ENCODE measurements at regions not wholly inside any gene's neighbourhood (a gene's known extent, or its start where the extent isn't known, plus 50 kb on each side); places are given as distances from the start of the nearest gene placed in this dataset.

DNA sequence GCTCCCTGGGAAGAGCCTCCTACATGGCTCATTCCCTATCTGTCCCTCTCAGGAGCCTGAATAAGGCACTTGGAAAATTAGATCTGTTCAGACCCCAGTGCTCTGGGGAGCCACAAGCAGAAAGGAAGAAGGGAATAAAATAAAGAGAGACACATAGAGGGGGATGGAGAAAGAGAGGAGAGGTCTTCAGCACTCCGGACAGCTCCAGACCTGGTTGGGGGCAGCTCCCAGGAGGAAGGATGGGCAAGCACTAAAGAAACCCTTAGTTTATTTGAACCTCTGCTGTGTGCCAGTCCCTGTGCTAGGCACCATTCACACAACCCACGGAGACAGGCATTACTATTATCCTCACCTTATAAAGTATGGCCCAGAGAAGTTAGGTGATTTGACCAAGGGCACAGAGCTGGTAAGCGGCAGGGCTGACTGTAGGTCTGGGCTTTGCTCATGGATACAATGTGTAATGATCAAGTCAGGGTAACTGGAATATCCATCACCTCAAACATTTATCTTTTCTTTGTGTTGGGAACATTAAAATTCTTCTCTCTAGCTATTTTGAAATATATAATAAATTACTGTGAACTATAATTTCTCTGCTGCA lies 53.7 kb upstream of the LRRC32 start:
- WGBS, 2 donors, result 42 to 47% methylated on average over 3 of the region's 3 CpGs
- no peaks in the 10 kb centered on the region for H3K4me1 ChIP-seq (ENCODE audit: control insufficient read depth in 5 of 5, insufficient read depth in 5 of 5, low read length in 5 of 5)
- H3K27ac ChIP-seq (ENCODE audit: low read depth in 1 of 2, low read length in 1 of 2), result no peak overlapping the region
- ATAC-seq (ENCODE audit: insufficient read depth, low FRiP score), result no peak
- TF ChIP-seq, protein P1, sequence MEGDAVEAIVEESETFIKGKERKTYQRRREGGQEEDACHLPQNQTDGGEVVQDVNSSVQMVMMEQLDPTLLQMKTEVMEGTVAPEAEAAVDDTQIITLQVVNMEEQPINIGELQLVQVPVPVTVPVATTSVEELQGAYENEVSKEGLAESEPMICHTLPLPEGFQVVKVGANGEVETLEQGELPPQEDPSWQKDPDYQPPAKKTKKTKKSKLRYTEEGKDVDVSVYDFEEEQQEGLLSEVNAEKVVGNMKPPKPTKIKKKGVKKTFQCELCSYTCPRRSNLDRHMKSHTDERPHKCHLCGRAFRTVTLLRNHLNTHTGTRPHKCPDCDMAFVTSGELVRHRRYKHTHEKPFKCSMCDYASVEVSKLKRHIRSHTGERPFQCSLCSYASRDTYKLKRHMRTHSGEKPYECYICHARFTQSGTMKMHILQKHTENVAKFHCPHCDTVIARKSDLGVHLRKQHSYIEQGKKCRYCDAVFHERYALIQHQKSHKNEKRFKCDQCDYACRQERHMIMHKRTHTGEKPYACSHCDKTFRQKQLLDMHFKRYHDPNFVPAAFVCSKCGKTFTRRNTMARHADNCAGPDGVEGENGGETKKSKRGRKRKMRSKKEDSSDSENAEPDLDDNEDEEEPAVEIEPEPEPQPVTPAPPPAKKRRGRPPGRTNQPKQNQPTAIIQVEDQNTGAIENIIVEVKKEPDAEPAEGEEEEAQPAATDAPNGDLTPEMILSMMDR (IDR thresholded peaks at IDR 0.05; ENCODE audit: control extremely low read depth, extremely low read depth), result no peak
- DNase-seq, result peak; percentile 29 to 37 (median 34)
- no peaks in the 10 kb centered on the region for H3K9me3 ChIP-seq (ENCODE audit: control insufficient read depth in 4 of 4, insufficient read depth in 3 of 4, low read length in 3 of 4)
- no peaks in the 10 kb centered on the region for H3K27me3 ChIP-seq (ENCODE audit: control insufficient read depth in 3 of 3, insufficient read depth in 3 of 3, low read length in 2 of 3)
- H3K9ac ChIP-seq (ENCODE audit: insufficient read depth in 1 of 2, low read length in 2 of 2), result no peak overlapping the region
- no peaks in the 10 kb centered on the region for H3K36me3 ChIP-seq (ENCODE audit: control insufficient read depth in 4 of 4, insufficient read depth in 4 of 4, low read length in 4 of 4)
- no peak overlapping the region for H3K4me3 ChIP-seq

GRCh38 chr11:76728227-76728626 lies 54.9 kb upstream of the TSKU start:
- Histone ChIP-seq H3K36me3 (ENCODE audit: control insufficient read depth in 4 of 4, insufficient read depth in 4 of 4, low read length in 4 of 4) (no peaks in the 10 kb centered on the region), H3K9ac (ENCODE audit: insufficient read depth in 1 of 2, low read length in 2 of 2) (no peak overlapping the region), H3K4me3 (no peak overlapping the region), H3K9me3 (ENCODE audit: control insufficient read depth in 4 of 4, insufficient read depth in 3 of 4, low read length in 3 of 4) (no peaks in the 10 kb centered on the region), H3K4me1 (ENCODE audit: control insufficient read depth in 5 of 5, insufficient read depth in 5 of 5, low read length in 5 of 5) (no peaks in the 10 kb centered on the region), H3K27me3 (ENCODE audit: control insufficient read depth in 3 of 3, insufficient read depth in 3 of 3, low read length in 2 of 3) (no peaks in the 10 kb centered on the region), H3K27ac (ENCODE audit: low read depth in 1 of 2, low read length in 1 of 2) (no peak overlapping the region)
- ATAC-seq (ENCODE audit: insufficient read depth, low FRiP score) (no peak), DNase-seq (no peak)
- WGBS, 2 donors, result 91 to 93% methylated on average over 1 of the region's 1 CpG
- TF ChIP-seq, protein P1 (IDR thresholded peaks at IDR 0.05; ENCODE audit: control extremely low read depth, extremely low read depth), result no peak

DNA sequence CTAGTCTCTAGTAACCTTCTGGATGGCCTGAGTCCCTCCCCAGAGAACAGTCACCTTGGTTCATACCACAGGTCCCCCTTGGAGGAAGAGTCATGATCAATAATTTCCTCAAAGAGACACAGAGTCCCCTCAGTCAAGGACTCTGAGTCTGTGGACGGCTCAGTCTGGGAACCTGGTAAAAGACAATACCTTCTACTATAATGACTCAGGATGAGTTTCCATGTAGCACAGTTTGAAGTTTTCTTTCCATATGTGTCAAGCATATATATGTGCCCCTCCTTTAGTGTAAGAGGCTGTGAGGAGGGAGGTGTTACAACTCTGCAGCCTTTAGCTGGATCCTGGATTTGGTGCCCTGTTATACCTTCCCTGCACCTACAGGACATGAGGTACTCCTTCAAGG lies 54.4 kb upstream of the TSKU start:
- no peaks in the 10 kb centered on the region for H3K27me3 ChIP-seq (ENCODE audit: control insufficient read depth in 3 of 3, insufficient read depth in 3 of 3, low read length in 2 of 3)
- no peaks in the 10 kb centered on the region for H3K36me3 ChIP-seq (ENCODE audit: control insufficient read depth in 4 of 4, insufficient read depth in 4 of 4, low read length in 4 of 4)
- 86% methylated on average over 1 of the region's 1 CpG for WGBS, 2 donors
- ATAC-seq (ENCODE audit: insufficient read depth, low FRiP score) (no peak), DNase-seq (no peak)
- H3K9me3 ChIP-seq (ENCODE audit: control insufficient read depth in 4 of 4, insufficient read depth in 3 of 4, low read length in 3 of 4), result no peaks in the 10 kb centered on the region
- H3K27ac ChIP-seq (ENCODE audit: low read depth in 1 of 2, low read length in 1 of 2), result no peak overlapping the region
- TF ChIP-seq, protein P1 (IDR thresholded peaks at IDR 0.05; ENCODE audit: control extremely low read depth, extremely low read depth), result no peak
- no peak overlapping the region for H3K4me3 ChIP-seq
- H3K4me1 ChIP-seq (ENCODE audit: control insufficient read depth in 5 of 5, insufficient read depth in 5 of 5, low read length in 5 of 5), result no peaks in the 10 kb centered on the region
- no peak overlapping the region for H3K9ac ChIP-seq (ENCODE audit: insufficient read depth in 1 of 2, low read length in 2 of 2)

DNA sequence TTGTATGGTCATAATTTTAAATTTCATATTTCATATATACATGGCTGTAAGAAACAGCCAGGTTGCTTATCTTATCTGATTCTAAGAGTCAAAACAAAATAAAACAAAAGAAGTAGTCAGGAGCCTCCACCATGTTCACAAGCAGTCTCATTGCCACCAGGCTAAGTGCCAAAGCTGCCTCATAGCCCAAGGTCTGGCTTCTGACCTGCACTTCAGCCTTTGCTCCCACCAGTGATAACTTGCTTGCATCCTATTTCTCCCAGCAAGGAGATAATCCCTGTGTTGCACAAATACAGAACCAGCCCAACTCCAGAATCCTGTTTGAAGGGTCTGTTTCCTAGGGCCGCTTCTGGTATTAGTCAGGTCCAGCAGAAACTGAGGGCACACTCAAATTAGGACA lies 53.9 kb upstream of the TSKU start:
- ATAC-seq (ENCODE audit: insufficient read depth, low FRiP score) (no peak), DNase-seq (no peak)
- Histone ChIP-seq H3K9me3 (ENCODE audit: control insufficient read depth in 4 of 4, insufficient read depth in 3 of 4, low read length in 3 of 4) (no peaks in the 10 kb centered on the region), H3K4me3 (no peak overlapping the region), H3K27me3 (ENCODE audit: control insufficient read depth in 3 of 3, insufficient read depth in 3 of 3, low read length in 2 of 3) (no peaks in the 10 kb centered on the region), H3K36me3 (ENCODE audit: control insufficient read depth in 4 of 4, insufficient read depth in 4 of 4, low read length in 4 of 4) (no peaks in the 10 kb centered on the region), H3K27ac (ENCODE audit: low read depth in 1 of 2, low read length in 1 of 2) (no peak overlapping the region), H3K9ac (ENCODE audit: insufficient read depth in 1 of 2, low read length in 2 of 2) (no peak overlapping the region), H3K4me1 (ENCODE audit: control insufficient read depth in 5 of 5, insufficient read depth in 5 of 5, low read length in 5 of 5) (no peaks in the 10 kb centered on the region)
- TF ChIP-seq, protein P1 (IDR thresholded peaks at IDR 0.05; ENCODE audit: control extremely low read depth, extremely low read depth), result no peak
- WGBS, 2 donors, result 92% methylated on average over 1 of the region's 1 CpG
